ENCODE measurements at regions not wholly inside any gene's neighbourhood (a gene's known extent, or its start where the extent isn't known, plus 50 kb on each side); places are given as distances from the start of the nearest gene placed in this dataset.

DNA sequence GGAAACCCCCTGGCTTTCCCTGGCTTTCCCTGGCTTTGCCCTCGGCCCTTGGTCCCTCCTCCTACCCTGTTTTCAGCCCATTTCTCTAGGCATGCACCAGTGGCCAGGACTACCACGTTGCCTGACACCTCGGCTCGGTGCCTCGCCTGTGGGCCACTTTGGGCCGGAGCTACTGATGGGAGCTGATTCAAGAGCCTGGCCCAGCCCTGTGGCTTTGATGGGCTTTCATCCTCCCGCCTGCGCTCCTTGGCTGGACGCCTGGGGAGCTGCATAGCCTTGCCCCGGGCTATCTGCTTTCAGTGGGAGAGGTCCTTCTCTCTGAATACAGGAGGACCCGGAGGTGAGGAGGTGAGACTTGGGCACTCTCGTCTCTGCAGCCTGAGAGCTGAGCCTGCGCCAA, 192.7 kb upstream of the HES1 start:
- TF ChIP-seq, protein P1, sequence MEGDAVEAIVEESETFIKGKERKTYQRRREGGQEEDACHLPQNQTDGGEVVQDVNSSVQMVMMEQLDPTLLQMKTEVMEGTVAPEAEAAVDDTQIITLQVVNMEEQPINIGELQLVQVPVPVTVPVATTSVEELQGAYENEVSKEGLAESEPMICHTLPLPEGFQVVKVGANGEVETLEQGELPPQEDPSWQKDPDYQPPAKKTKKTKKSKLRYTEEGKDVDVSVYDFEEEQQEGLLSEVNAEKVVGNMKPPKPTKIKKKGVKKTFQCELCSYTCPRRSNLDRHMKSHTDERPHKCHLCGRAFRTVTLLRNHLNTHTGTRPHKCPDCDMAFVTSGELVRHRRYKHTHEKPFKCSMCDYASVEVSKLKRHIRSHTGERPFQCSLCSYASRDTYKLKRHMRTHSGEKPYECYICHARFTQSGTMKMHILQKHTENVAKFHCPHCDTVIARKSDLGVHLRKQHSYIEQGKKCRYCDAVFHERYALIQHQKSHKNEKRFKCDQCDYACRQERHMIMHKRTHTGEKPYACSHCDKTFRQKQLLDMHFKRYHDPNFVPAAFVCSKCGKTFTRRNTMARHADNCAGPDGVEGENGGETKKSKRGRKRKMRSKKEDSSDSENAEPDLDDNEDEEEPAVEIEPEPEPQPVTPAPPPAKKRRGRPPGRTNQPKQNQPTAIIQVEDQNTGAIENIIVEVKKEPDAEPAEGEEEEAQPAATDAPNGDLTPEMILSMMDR (IDR thresholded peaks at IDR 0.05) = no peak
- no peak for TF ChIP-seq POLR2AphosphoS5 (IDR thresholded peaks at IDR 0.05)
- TF ChIP-seq POLR2A (IDR thresholded peaks at IDR 0.05; ENCODE audit: low read depth) = no peak
- TF ChIP-seq EP300 (IDR thresholded peaks at IDR 0.05) = no peak
- Histone ChIP-seq H3K27me3 (no peaks in the 10 kb centered on the region), H3K4me3 (no peak overlapping the region), H3K4me1 (no peaks in the 10 kb centered on the region), H3K9me3 (no peaks in the 10 kb centered on the region), H3K27ac (replicated peaks in 1 of 4) (no peak overlapping the region), H3K36me3 (no peaks in the 10 kb centered on the region)
- intact Hi-C loops (cut with DNase I) = no loop called here
- WGBS = 86% methylated on average over 3 of the region's 13 CpGs
- no peak for DNase-seq (ENCODE audit: extremely low spot score)

DNA sequence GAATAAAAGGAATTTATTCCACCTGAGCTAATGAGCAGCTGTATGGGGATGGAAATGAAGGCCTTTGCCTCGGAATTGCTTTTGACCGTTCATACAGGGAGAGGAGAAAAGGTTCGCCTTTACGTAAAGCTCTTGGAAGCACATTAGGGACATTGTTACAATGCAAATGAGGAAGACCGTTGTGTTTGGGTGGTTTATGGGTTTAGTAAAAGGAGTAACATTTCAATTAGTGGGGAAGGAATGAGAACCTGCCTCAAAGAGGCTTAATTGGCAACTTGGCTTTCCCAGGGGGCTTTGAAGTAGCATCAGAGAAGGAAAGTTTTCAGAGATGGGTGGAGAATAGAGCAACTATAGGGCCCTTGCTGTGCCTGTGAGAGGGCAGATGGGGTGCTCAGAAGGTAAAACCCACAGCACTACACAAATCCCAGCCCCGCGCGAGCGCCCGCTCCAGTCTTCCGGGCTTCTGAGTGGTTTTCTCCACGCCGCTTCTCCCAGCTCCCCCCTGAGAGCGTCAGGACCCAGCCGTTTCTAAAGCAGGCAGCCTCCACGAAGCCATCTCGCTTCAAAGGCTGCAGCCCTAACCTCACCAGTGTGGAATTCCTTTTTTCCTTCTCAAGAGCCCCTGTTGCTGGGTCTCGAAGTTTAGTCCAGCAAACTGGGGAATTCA, 192.0 kb upstream of the HES1 start:
- H3K36me3 ChIP-seq = no peaks in the 10 kb centered on the region
- 94% methylated on average over 18 of the region's 18 CpGs for WGBS
- TF ChIP-seq POLR2AphosphoS5 (IDR thresholded peaks at IDR 0.05) (no peak), POLR2A (IDR thresholded peaks at IDR 0.05; ENCODE audit: low read depth) (no peak), EP300 (IDR thresholded peaks at IDR 0.05) (no peak)
- TF ChIP-seq, protein P1 (IDR thresholded peaks at IDR 0.05) = no peak
- no peak overlapping the region for H3K4me3 ChIP-seq
- H3K27me3 ChIP-seq = no peaks in the 10 kb centered on the region
- no peaks in the 10 kb centered on the region for H3K4me1 ChIP-seq
- H3K9me3 ChIP-seq = no peaks in the 10 kb centered on the region
- intact Hi-C loops (cut with DNase I) = no loop called here
- no peak overlapping the region for H3K27ac ChIP-seq (replicated peaks in 1 of 4)
- DNase-seq (ENCODE audit: extremely low spot score) = no peak

DNA sequence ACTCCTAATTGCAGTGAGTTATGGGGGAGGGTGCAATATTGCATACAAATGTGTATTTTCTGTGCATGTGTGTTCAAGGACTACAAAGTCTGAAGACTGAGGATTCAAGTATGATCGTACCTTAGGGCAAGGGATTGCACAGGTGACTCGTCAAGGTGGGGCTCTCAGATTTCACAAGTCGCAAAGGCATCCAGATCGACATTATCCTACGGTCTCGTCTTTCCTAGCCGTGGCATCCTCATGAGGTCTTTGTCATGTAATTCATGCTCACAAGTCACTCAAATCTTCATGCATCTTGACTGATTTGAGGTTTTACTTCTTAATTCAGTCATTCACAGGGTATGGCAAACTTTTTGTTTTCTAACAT, 191.4 kb upstream of the HES1 start:
- DNase-seq (ENCODE audit: extremely low spot score) = no peak
- Histone ChIP-seq H3K27me3 (no peaks in the 10 kb centered on the region), H3K9me3 (no peaks in the 10 kb centered on the region), H3K36me3 (no peaks in the 10 kb centered on the region), H3K4me1 (no peaks in the 10 kb centered on the region), H3K27ac (replicated peaks in 1 of 4) (no peak overlapping the region), H3K4me3 (no peak overlapping the region)
- TF ChIP-seq, protein P1 (IDR thresholded peaks at IDR 0.05) = no peak
- TF ChIP-seq POLR2AphosphoS5 (IDR thresholded peaks at IDR 0.05) (no peak), POLR2A (IDR thresholded peaks at IDR 0.05; ENCODE audit: low read depth) (no peak), EP300 (IDR thresholded peaks at IDR 0.05) (no peak)
- intact Hi-C loops (cut with DNase I) = no loop called here
- WGBS = 90% methylated on average over 7 of the region's 7 CpGs

DNA sequence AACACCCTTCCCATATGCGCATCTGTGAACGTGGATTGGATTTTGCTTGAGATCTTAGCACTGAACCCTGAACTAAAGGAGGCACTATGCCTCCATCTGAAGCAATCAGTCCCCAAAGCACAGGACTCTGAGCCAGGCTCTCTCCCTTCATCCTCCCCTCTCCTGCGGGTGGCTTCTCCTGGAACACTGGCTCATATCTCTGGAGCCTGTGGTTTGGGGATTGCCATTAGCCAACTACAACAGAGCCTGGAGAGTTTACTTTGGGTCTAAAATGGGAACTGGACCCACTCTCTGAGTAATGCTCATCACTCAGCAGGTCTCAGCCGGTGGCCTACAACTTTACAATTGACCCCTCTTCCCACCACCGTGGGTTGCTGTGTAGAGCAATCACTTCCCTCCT, 190.8 kb upstream of the HES1 start:
- Histone ChIP-seq H3K4me1 (no peaks in the 10 kb centered on the region), H3K36me3 (no peaks in the 10 kb centered on the region), H3K4me3 (no peak overlapping the region), H3K27ac (replicated peaks in 1 of 4) (no peak overlapping the region), H3K27me3 (no peaks in the 10 kb centered on the region), H3K9me3 (no peaks in the 10 kb centered on the region)
- no peak for DNase-seq (ENCODE audit: extremely low spot score)
- TF ChIP-seq EP300 (IDR thresholded peaks at IDR 0.05) (no peak), POLR2AphosphoS5 (IDR thresholded peaks at IDR 0.05) (no peak), POLR2A (IDR thresholded peaks at IDR 0.05; ENCODE audit: low read depth) (no peak)
- TF ChIP-seq, protein P1 (IDR thresholded peaks at IDR 0.05) = no peak
- 89% methylated on average over 5 of the region's 5 CpGs for WGBS
- intact Hi-C loops (cut with DNase I) = no loop called here

DNA sequence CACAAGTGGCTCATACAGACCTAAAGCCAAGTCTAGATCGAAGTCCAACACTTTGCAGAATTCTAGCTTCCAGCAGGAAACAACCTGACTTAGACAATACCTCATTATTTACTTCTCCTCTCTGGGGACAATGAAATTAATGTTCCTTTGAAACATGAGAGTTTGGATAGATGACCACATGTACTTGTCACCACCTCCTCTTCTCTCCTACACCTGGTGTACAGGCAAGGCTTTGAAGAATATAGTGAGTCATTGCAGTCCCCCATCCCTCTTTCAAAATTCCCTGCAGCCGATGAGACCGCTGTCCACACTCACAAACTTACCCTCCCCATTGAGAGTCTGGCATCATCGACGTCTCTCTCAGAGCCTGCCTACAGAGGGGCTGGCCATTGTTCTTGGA, 189.0 kb upstream of the HES1 start:
- no peaks in the 10 kb centered on the region for H3K9me3 ChIP-seq
- no peak for DNase-seq (ENCODE audit: extremely low spot score)
- H3K27me3 ChIP-seq = no peaks in the 10 kb centered on the region
- 43% methylated on average over 5 of the region's 5 CpGs for WGBS
- H3K4me3 ChIP-seq = no peak overlapping the region
- TF ChIP-seq POLR2AphosphoS5 (IDR thresholded peaks at IDR 0.05) = no peak
- TF ChIP-seq, protein P1 (IDR thresholded peaks at IDR 0.05) = no peak
- TF ChIP-seq EP300 (IDR thresholded peaks at IDR 0.05) = no peak
- TF ChIP-seq POLR2A (IDR thresholded peaks at IDR 0.05; ENCODE audit: low read depth) = no peak
- no peak overlapping the region for H3K27ac ChIP-seq (replicated peaks in 1 of 4)
- no peaks in the 10 kb centered on the region for H3K36me3 ChIP-seq
- no peaks in the 10 kb centered on the region for H3K4me1 ChIP-seq
- intact Hi-C loops (cut with DNase I) = no loop called here
